Endothelial cell of umbilical vein (primary cell): ENCODE measurements at regions not wholly inside any gene's neighbourhood (a gene's known extent, or its start where the extent isn't known, plus 50 kb on each side); places are given as distances from the start of the nearest gene placed in this dataset.

Experiments
- BruUV-seq: library from RNA; stranded (reverse); fragments of 400-500 nt; replicated peaks from 2 replicates; lab custom pipeline; 2021; lab: Mats Ljungman, UMichigan
- CTCF ChIA-PET: fragments of 300-600, 350-600 bp; sonication (Branson Sonifier 250); formaldehyde crosslinking; loops from one replicate; lab custom pipeline; 2021; ENCODE audit warnings: antibody characterized with exemption, inconsistent platforms; lab: Charles Lee
- POLR2A ChIA-PET: fragments of 300-600, 350-600 bp; sonication (Branson Sonifier 250); formaldehyde crosslinking; loops from one replicate; lab custom pipeline; 2021; ENCODE audit warnings: antibody characterized with exemption, inconsistent platforms; lab: Charles Lee
- DNase-seq: peaks from one replicate; pipeline ENCODE4 v3.0.0-alpha.2; 2011; ENCODE audit warnings: low read depth, low spot score
- FAIRE-seq: peaks from 2 replicates; lab custom pipeline; 2011; peaks lifted over from hg19 to GRCh38; lab: Jason Lieb, UNC
- H2AFZ ChIP-seq: 2 replicates; pipeline ENCODE4 v1.6.0; 2012; ENCODE audit warnings: low read depth, low read length, control low read depth, inconsistent platforms
- H3K27ac ChIP-seq: 2 replicates; pipeline ENCODE4 v1.5.1; 2011; ENCODE audit warnings: low read depth, mild to moderate bottlenecking, control low read depth, low read length, moderate library complexity; ENCODE audit not compliant: insufficient read depth
- H3K27me3 ChIP-seq, 2 experiments: 2 replicates each; pipeline versions ENCODE4 v1.6.0 to v1.6.1; 2011; ENCODE audit warnings: low read length in 2 of 2, mixed read lengths in 1 of 2; ENCODE audit not compliant: control insufficient read depth in 2 of 2, insufficient read depth in 2 of 2
- H3K36me3 ChIP-seq, 2 experiments: 2 replicates in 1 of 2; 3 replicates in 1 of 2; pipeline ENCODE4 v1.5.1; 2011; ENCODE audit warnings: low read length in 2 of 2, mild to moderate bottlenecking in 1 of 2, moderate library complexity in 1 of 2; ENCODE audit not compliant: control insufficient read depth in 2 of 2, insufficient read depth in 2 of 2; ENCODE audit errors: extremely low read depth in 1 of 2
- H3K4me1 ChIP-seq: 3 replicates; pipeline ENCODE4 v1.5.1; 2011; ENCODE audit warnings: mild to moderate bottlenecking, low read length; ENCODE audit not compliant: control insufficient read depth, insufficient read depth; ENCODE audit errors: extremely low read depth
- H3K4me2 ChIP-seq: 2 replicates; pipeline ENCODE4 v1.6.1; 2011; ENCODE audit warnings: low read length, control low read depth, mixed read lengths; ENCODE audit not compliant: insufficient read depth
- H3K4me3 ChIP-seq, 3 experiments: fragments of 200-600 bp in 1 of 3; sonication (generic), shearing (Covaris generic) in 1 of 3; replicated peaks in 1 of 3; 2 replicates each; pipeline ENCODE4 v1.5.1; 2011 to 2016; ENCODE audit warnings: control low read depth in 3 of 3, low read length in 3 of 3, mild to moderate bottlenecking in 2 of 3, inconsistent platforms in 1 of 3, low read depth in 1 of 3, moderate library complexity in 1 of 3; ENCODE audit not compliant: insufficient read depth in 1 of 3
- H3K79me2 ChIP-seq: 2 replicates; pipeline ENCODE4 v1.6.0; 2012; ENCODE audit warnings: low read length, inconsistent platforms; ENCODE audit not compliant: control insufficient read depth, insufficient read depth
- H3K9ac ChIP-seq: replicated peaks from 2 replicates; pipeline ENCODE3; 2011; ENCODE audit warnings: low read length, control low read depth; ENCODE audit not compliant: insufficient read depth; ENCODE audit errors: extremely low read depth
- H3K9me1 ChIP-seq: replicated peaks from 3 replicates; pipeline ENCODE4 v1.6.0; 2011; ENCODE audit warnings: mild to moderate bottlenecking, low read length; ENCODE audit not compliant: control insufficient read depth, insufficient read depth; ENCODE audit errors: extremely low read depth
- H3K9me3 ChIP-seq: replicated peaks from 2 replicates; pipeline ENCODE4 v1.5.1; 2012; ENCODE audit warnings: low read length, inconsistent platforms; ENCODE audit not compliant: control insufficient read depth, insufficient read depth
- H4K20me1 ChIP-seq: replicated peaks from 2 replicates; pipeline ENCODE3; 2011; ENCODE audit warnings: mild to moderate bottlenecking, low read length; ENCODE audit not compliant: control insufficient read depth, insufficient read depth; ENCODE audit errors: extremely low read depth
- CTCF ChIP-seq, 2 donors: IDR thresholded peaks; 1 replicate in 1 of 2; 2 replicates in 1 of 2; pipeline ENCODE4 v1.5.1; 2011; ENCODE audit warnings: low read length in 2 of 2, mild to moderate bottlenecking in 2 of 2, moderate library complexity in 2 of 2, control low read depth in 1 of 2, inconsistent platforms in 1 of 2, low read depth in 1 of 2; ENCODE audit not compliant: insufficient read depth in 1 of 2; ENCODE audit errors: extremely low read depth in 1 of 2
- EZH2 ChIP-seq: IDR thresholded peaks from 2 replicates; pipeline ENCODE4 v1.6.1; 2012; ENCODE audit warnings: borderline replicate concordance, low read depth, mild to moderate bottlenecking, moderate library complexity, low read length, inconsistent platforms; ENCODE audit not compliant: severe bottlenecking
- FOS ChIP-seq: IDR thresholded peaks from 2 replicates; pipeline ENCODE4 v1.6.1; 2011; ENCODE audit warnings: mild to moderate bottlenecking, low read length, moderate library complexity, borderline replicate concordance; ENCODE audit not compliant: insufficient read depth
- GATA2 ChIP-seq: IDR thresholded peaks from 2 replicates; pipeline ENCODE4 v1.7.0; 2011; ENCODE audit warnings: low read depth, mild to moderate bottlenecking, moderate library complexity, mixed read lengths, low read length; ENCODE audit not compliant: insufficient read length, insufficient read depth
- JUN ChIP-seq: IDR thresholded peaks from 2 replicates; pipeline ENCODE4 v1.6.1; 2011; ENCODE audit warnings: borderline replicate concordance, low read depth; ENCODE audit not compliant: insufficient read length, insufficient read depth
- MAX ChIP-seq: IDR thresholded peaks from 2 replicates; pipeline ENCODE4 v1.6.1; 2011; ENCODE audit not compliant: insufficient read depth, insufficient read length
- MYC ChIP-seq: IDR thresholded peaks from one replicate; pipeline ENCODE4 v1.6.1; 2011; ENCODE audit warnings: mild to moderate bottlenecking, low read depth, low read length
- POLR2A ChIP-seq: IDR thresholded peaks from 2 replicates; pipeline ENCODE4 v1.6.1; 2012; ENCODE audit warnings: low read depth, mild to moderate bottlenecking, control low read depth, low read length
- POLR2AphosphoS5 ChIP-seq: IDR thresholded peaks from 2 replicates; pipeline ENCODE4 v1.6.1; 2012; ENCODE audit warnings: low read depth, mild to moderate bottlenecking, control low read depth, low read length, moderate library complexity; ENCODE audit not compliant: insufficient read depth
- dilution Hi-C: fragments of 300-500 bp; cut with MboI; formaldehyde crosslinking; loops from one replicate; pipeline ENCODE4 v1.15.0; 2019; ENCODE audit warnings: low sequenced_read_pairs; ENCODE audit not compliant: extremely low pct_ligation_motif_present
- intact Hi-C: fragments of 100-400 bp; cut with micrococcal nuclease; formaldehyde crosslinking; loops from one replicate; pipeline ENCODE4 v1.10.0; 2022

- DNase-seq (no peak), FAIRE-seq (no peak)
- TF ChIP-seq CTCF (IDR thresholded peaks at IDR 0.05; ENCODE audit: extremely low read depth in 1 of 2, insufficient read depth in 1 of 2, low read depth in 1 of 2, low read length in 2 of 2) (no peak), GATA2 (no peak), POLR2AphosphoS5 (no peak), MYC (no peak), MAX (no peak), JUN (no peak), POLR2A (no peak), EZH2 (no peak), FOS (no peak)
- no peaks in the 10 kb centered on the region for H3K79me2 ChIP-seq
- no TSS peak for BruUV-seq
- POLR2A ChIA-PET: no interaction called here
- H3K36me3 ChIP-seq: no peaks in the 10 kb centered on the region
- H3K4me2 ChIP-seq: no peak overlapping the region
- dilution Hi-C loops: no loop called here
- CTCF ChIA-PET: no interaction called here
- no peaks in the 10 kb centered on the region for H3K27me3 ChIP-seq
- H2AFZ ChIP-seq: no peak overlapping the region
- intact Hi-C loops: no loop called here
- H3K9me3 ChIP-seq: no peaks in the 10 kb centered on the region
- H3K27ac ChIP-seq: no peak overlapping the region
- no peak overlapping the region for H3K4me3 ChIP-seq
- H3K9ac ChIP-seq: no peak overlapping the region
- H3K9me1 ChIP-seq: no peaks in the 10 kb centered on the region
- no peaks in the 10 kb centered on the region for H4K20me1 ChIP-seq
- no peaks in the 10 kb centered on the region for H3K4me1 ChIP-seq
These were observed 1258.7 kb upstream of the GJE1 start for GRCh38 chr6:140874066-140874465.
